GOT3 (cell line): ENCODE measurements at regions not wholly inside any gene's neighbourhood (a gene's known extent, or its start where the extent isn't known, plus 50 kb on each side); places are given as distances from the start of the nearest gene placed in this dataset.
"Not testable (repeated sequence)": the region's sequence is repeated elsewhere in the genome, so short reads cannot be mapped to it uniquely, and the experiment has no call there.

Source experiments
- DNase-seq: peaks from one replicate; lab custom pipeline; 2025; ENCODE audit warnings: mixed read lengths; lab: John Stamatoyannopoulos, UW

DNA sequence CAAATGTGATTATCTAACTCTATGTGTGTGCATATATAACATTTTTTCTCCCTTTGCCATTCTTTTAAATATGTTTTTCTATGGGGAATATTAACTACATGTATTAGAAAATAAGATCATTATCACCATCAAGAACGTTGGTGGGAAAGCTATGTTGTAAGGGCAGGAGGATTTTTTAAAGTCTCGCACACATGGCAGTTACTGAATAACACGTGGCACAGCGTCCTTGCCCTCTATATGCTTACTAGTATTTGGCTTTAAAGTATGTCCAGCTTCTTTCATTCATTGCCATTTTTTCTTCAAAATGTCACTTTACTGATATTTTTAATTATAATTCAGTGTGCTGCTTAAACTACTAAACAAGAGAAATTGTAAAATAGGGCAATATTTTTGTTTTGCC, 944.3 kb downstream of the SOCS6 start:
- DNase-seq = no peak

DNA sequence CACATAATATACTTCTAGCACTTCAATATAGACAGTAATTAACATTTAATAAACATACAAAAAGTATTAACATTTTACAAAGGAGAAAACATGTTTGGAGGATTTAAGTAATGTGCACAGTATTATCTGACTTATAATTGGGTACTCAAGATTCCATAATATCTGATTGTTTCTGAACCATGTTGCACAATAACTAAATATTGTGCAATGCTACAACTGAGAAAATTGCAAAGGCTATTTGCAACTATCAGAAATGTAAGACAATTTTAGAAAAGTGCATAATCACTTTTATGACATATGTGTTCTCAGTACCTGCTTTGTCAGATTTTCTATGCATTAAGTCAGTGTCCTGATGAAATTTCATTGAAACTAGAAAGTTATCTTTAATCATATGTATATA, 934.6 kb downstream of the SOCS6 start:
- no peak for DNase-seq

DNA sequence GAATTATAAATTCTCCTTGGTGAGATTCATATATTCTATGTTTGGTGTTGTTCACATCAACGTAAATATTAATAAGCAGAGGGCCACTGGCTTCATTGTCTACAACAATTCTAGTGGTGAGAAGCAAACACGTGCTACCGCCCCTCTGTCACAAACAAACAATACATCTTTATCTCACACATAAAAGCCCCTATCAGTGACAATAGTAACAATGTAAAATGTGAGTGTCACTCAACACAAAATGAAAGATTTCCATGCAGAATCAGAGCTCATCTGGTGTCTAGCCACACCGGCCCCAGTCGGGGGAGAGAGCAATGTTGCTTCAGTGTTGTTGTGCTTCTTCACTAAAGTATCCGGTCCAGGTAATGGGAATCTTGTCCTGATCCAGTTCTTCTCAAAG, 932.6 kb downstream of the SOCS6 start:
- no peak for DNase-seq

DNA sequence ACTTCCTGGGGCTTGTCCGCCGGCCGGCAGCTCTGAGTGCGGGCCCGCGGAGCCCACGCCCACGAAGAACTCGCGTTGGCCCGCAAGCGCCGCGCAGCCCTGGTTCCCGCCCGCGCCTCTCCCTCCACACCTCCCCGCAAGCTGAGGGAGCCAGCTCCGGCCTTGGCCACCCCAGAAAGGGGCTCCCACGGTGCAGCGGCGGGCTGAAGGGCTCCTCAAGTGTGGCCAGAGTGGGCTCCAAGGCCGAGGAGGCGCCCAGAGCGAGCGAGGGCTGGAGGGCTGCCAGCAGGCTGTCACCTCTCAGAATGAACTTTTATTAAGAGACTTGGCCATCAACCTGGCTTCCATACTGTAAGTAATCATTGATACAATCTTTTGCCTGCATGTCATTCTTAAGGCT, 923.9 kb downstream of the SOCS6 start:
- DNase-seq = not testable (repeated sequence)

DNA sequence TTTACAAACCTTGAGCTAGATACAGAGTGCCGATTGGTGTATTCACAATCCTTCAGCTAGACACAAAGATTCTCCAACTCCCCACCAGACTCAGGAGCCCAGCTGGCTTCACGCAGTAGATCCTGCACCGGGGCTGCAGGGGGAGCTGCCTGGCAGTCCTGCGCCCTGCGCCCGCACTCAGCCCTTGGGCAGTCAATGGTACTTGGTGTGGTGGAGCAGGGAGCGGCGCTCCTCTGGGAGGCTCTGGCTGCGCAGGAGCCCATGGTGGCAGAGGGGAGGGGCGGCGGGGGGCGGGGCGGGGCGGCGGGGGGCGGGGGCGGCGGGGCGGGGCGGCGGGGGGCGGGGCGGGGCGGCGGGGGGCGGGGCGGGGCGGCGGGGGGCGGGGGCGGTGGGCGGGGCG, 923.4 kb downstream of the SOCS6 start:
- no peak for DNase-seq

DNA sequence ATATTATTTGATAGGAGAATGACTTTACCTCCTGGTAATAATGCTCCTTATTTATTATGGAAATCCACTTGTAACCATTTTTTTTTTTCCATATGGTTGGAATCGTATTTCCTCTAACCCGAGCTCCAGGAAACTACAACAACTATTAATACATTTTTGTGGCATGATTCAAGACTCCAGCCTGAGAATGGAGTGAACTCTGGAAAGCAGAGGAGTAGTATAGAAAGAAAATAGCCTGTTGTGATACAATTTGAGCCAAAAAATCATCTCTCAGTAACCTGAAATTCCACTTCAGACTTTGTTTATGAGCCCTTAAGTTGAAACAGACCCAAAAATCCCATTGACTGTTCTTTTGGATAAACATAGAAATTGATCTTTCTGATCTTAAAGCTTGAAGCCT, 921.1 kb downstream of the SOCS6 start:
- no peak for DNase-seq

DNA sequence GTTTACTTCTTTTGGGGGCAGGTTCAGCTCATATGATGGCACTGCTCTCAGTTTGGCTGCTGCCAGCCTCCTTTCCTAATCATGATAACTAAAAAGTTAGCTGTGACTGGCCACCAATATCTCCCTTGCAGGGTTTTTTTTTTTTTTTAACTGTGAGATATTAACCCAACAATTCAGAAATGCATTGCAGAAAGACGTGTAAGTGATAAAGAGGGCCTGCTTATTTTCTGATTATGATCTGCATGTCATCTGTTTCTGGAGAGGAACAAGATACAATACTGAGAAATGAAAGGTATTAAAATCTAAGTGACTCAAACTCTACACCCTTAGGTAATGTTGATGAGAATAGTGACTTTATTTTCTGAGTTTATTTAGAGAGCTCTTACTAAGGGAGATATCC, 905.6 kb downstream of the SOCS6 start:
- no peak for DNase-seq

DNA sequence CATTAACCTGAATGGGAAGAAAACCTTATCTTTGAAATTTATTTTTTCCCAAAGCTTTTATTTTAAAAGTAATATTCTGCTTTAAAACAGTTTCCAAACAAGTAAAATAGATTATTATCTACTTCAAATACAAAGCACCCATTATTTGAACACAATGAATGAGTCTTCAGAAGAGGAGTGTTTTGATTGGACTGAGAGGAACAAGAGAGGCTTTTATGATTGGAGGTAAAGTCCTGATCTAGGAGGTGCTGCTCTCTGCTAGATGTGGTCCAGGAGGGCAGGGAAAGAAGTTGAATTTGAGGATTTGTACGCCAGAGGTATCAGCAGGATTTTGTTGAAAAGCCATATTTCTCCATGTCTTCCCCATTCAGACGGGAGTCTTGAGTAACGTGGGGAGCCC, 900.7 kb downstream of the SOCS6 start:
- no peak for DNase-seq

DNA sequence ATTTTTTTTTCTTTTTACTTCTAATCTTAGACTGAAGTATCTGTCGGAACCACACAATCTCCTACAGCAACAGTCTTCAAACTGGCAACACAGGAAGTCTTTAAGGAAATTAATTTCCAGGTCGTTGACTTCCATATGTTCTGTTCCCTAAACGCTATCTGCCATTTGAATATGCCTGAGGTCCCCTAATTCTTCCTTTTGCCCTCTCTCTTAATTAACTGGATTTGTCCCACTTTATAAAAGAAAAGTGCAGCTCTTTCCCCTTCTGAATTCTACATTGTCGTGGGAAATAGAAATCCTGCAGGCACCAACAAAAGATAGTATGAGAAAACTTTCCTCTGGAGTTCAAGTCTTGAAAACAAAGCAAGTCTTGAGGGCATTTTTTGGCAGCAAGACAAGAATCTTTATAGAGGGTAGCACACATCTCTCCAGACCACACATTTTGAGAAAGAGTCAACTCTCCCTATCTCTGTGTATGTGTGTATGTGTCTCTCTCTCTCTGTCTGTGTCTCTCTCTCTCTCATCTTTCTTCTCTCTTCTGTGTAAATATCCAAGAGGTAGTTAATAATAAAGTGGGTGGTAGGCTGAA, 879.8 kb downstream of the SOCS6 start:
- no peak for DNase-seq

DNA sequence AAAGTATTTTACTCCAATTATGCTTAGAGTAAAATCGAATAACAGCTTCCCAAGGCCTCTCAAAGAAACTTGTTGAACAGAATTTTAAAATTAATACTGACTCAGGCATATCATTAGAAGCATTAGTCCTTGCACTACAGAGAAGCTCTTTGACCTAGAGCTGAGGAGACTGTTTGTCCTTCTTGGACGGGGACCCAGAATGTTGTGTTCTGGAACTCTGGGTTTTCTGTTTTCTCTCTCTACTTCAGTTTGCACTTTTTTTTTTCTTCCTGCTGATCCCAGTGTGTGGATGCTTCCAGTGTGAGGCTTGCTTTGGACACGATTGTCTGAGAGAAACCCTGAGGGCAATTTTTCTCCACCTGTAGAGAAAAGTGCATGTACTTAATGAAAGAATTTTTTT, 847.6 kb downstream of the SOCS6 start:
- DNase-seq = no peak

DNA sequence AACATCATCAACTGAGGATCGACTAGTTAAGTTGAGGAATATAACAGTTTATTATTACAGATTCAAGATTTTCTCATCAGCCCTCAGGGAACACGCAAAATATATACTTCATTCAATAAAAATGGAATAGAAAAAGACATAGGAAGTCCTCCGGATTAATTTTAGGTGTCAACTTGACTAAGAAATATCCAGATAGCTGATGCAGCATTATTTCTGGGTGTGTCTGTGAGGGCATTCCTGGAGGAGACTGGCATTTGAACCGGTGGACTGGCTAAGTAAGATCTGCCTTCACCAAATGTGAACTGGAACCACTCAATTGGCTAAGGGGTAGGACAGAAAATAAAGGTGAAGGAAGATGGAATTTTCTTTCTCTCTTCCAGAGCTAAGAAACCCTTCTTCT, 845.3 kb downstream of the SOCS6 start:
- DNase-seq = no peak

DNA sequence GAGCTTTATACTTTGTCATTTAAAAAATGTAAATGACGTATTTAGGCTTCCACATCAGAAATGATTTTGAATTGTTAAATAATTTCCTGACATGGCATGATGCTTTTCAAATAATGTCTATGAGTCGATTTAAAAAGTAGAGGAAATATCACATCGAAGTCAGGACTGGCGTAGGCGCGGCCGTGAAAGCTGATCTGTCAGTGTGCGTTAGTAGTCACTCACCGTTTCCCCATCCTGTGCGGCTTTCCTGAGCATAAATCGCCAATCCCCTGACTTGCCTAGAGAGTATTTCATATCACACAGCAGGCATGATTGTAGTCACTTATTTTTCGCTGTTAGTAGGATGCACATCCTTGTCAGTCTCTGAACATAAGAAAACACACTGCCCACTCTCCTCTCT, 843.1 kb downstream of the SOCS6 start:
- DNase-seq = no peak

DNA sequence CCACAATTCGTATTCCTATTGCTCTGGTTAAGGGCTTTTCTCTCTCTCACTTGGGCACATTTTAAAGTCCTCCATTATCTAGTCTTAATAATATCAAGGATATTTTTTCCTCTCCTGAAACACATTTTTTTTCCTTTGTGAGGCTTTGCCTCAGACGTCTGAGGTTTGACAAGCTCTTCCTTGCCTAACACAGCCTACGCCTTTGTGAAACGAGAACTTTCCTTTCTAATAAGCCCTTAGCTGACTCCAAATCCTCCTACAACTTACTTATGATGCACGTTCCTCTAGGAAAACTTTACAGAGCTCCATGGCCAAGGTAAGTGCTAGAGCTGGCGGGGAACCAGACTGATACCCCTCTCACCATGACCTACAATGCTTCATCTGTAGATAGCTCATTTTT, 841.5 kb downstream of the SOCS6 start:
- DNase-seq = no peak

DNA sequence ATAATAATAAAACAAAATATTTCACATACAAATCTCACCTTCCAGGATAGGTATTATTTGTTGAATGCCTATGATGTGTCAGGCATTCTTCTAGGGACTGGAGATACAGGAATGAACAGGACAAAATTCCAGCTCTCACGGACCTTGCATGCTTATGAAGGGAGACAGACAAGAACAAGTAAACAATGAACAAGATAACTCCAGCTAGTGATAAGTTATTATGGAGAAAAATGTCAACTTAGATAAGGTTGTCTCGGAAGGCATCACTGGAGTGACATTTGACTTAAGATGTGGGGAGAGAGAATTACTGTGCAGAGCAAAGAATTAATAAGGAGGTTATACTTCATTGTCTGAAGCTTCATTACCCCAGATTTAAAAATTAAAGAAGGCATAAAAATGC, 836.7 kb downstream of the SOCS6 start:
- no peak for DNase-seq

DNA sequence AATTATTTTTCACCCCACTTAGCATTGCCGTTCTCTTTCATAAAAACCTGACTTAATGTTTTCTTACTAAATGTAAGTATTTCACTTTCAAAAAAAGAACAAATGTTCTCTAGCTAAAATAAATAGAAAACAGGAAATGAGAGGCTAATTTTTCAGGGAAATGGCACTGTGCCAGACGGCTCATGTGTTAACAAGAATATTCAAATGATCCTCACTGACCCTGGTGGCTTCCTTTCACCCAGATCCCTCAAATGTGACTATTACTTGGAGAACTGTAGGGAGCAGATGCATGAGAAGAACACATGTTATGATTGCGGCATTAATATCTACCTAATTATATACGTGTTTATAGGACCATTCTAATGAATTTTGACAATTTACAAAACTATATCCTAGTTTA, 827.7 kb downstream of the SOCS6 start:
- DNase-seq = no peak

DNA sequence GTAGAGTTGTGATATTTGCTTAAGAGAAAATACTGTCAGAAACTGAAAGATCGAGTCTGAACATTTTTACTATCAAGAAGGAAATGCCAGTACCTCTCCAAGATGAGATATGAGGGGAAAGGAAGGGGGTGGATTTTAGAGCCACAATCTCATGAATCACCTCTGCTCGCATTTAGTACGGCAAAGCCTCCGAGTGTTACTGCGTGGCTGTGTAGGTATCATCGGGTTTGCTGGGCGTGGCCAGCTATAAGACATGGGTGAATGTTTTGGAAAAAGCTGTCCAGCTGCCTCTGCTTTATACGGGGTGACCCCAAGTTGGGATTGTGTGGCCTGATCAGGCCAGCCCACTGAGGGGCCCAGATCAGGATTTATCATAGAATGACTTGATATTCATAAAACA, 826.4 kb downstream of the SOCS6 start:
- no peak for DNase-seq

DNA sequence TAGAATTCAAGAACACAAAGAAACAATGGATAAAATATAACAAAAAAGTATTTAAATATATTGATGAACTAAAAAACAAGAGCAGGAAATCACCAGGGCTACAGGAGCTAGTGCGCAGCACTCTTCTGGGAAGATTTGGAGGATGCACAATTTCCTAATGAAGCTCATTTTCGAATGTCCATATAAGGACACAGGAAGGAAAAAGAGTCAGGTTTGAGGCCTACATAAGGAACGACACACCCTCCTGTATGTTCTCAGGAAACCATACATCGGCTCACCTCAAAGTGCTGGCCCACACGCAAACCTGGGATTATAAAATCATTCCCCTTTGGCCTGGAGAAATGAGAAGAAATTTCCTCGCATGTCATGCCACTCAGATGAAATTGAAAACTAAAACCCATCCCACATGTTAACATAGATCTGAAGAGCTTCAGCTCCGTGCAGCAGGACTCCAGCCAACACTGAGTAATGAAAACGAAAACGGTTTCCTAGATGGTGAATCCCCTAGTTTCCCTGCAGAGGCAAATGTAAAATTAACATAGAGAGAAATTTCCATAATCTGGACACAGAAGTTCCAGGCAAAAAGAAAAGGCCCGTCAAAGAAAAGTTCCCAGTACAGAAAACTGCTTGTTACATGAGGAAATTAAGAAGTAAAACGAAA, 825.8 kb downstream of the SOCS6 start:
- no peak for DNase-seq

DNA sequence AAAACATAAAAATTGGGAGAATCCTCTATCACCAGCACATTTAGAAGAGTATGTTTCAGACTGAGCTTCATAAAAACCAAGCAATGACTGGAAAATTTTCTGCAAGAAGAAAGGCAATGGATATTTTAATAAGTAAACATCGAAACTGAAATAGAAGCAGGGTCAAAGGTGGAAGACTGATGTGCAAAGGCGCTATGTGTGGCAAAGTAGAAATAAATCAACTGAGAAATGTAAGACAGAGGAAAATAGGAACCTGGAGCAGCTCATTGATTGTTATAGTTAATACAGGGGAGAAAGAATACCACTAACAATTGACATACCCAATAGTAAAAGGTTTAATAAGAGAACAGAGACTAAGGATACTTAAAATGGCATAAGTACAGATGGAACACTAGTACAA, 818.4 kb downstream of the SOCS6 start:
- no peak for DNase-seq

DNA sequence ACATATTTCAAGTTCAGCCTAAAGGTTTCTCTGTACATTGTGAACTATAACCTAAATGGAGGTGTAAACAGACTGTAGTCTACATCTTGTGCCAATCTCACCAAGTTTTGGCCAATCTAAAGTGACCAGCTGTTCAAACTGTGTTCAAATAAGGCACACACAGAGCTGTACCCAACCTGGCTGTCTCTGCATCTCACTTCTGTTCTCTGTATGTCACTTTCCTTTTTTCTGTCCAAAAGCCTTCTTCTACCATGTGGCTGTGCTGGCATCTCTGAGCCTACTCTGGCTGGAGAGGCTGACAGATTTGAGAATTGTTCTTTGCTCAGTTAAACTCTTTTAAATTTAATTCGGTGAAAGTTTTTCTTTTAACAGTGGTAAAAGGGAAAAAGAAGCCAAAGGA, 817.9 kb downstream of the SOCS6 start:
- DNase-seq = no peak

DNA sequence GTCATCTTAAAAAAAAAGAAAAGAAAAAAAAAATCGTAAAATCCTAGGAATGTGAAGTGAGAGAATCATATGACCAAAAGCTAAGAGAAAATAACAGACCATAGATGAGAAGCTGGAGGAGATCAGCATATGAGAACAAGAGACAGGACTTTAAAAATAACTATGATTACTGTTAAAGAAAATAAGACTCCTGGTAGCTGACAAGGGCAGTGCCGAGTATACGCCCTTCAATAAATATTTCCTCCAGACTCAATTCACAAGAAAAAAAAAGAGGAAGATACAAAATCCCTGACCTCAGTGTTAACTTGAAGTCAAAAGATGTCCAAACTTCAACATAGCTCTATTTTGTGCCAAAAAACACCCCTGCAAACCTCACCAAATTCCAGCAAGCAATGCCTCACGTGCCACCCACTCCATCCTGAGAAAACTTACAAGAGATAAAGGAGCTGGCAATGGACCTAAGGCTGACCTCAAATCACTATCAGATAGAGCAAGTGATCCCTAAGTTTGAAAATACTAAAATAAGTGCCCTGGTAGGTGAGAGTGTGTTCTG, 817.2 kb downstream of the SOCS6 start:
- DNase-seq = no peak

DNA sequence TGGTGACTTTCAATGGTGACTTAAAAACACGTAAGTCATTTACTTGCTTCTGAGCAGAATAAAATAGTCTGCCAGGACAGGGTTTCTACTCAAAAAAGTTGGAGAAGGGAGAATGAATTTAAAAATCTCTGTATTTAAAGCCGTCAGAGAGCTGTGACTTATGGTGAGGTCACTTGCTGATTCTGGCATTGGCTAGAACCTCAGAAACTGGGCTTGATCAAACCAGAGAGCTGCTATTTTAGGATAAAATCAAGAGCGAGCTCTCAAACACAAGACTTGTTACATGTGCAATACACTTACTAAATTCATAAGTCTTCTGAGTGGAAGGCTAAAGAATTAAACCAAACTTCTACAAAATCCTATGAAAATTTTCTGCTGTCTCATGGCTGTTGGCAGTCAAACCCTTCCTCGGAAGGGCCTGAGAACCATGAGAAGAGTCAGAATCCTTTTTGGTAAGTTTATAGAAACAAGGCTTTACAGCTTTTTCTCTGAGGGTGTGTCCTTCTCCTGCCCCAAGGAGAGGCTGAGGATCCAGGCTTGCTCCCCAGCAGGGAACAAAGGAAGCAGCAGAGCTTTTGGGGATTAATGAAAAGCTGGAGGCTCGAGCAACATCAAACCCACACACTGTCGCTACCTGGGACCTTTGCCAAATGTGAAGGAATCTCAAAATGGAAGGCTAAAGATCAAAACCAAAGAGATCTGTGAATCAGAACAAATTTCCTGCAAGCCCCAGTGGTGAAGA, 816.4 kb downstream of the SOCS6 start:
- DNase-seq = no peak

DNA sequence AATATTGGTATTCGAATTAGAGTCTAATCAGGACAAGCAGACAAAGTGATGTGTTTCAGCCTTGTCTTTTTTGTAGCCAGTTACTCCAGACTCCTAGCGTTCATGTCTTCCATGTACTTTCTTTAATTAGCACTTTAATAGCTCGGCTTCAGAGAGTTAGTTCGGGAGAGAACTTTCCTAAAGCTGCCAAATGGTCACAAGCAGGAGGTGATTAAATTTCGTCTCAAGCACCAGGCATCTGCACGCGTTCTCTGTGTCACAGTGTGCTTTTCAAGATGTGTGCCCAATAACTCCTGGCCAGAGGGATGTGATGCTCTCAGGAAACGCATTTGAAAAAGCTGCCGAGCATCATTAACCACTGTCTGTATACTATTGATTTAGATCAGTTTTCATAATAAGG, 790.8 kb downstream of the SOCS6 start:
- no peak for DNase-seq

DNA sequence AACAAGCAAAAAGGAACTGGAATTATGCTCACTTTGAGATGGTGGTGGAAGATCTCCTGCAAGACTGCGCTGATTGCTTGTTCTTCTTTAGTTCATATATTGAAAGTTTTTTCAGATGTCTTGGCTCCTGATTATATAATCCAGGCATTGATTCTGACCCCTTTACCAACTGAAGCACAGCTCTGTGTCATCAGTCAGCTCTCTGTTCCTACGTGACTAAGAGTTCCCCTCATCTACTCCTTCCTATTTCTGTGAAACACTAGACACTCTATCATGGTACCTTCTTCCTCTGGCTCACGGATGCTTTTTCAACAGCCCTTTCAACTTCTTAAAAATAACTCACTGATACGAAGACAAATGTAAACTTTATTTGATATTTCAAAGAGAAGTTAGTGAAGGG, 788.6 kb downstream of the SOCS6 start:
- no peak for DNase-seq
